GM18951 (cell line): ENCODE measurements at regions not wholly inside any gene's neighbourhood (a gene's known extent, or its start where the extent isn't known, plus 50 kb on each side); places are given as distances from the start of the nearest gene placed in this dataset.
"Not testable (repeated sequence)": the region's sequence is repeated elsewhere in the genome, so short reads cannot be mapped to it uniquely, and the experiment has no call there.

Experiments
- POLR2A ChIP-seq: IDR thresholded peaks from 4 replicates; pipeline ENCODE4 v1.6.1; 2011; ENCODE audit warnings: mild to moderate bottlenecking; ENCODE audit not compliant: insufficient read length, insufficient read depth; ENCODE audit errors: extremely low read depth
- in situ Hi-C: fragments of 300-500 bp; cut with MboI; formaldehyde crosslinking; loops from one replicate; pipeline ENCODE4 v1.12.0; 2022; ENCODE audit warnings: low sequenced_read_pairs, mixed read lengths, inconsistent platforms; ENCODE audit not compliant: unreplicated experiment

- no peak for TF ChIP-seq POLR2A
- in situ Hi-C loops, result no loop called here
These were observed 598.1 kb downstream of the GOLGA6L6 start for GRCh38 chr15:19943515-19943914.

- in situ Hi-C loops, result not testable (repeated sequence)
These were observed 638.3 kb downstream of the GOLGA6L6 start for GRCh38 chr15:19903281-19903680.

- in situ Hi-C loops, result not testable (repeated sequence)
These were observed 639.2 kb downstream of the GOLGA6L6 start for GRCh38 chr15:19902388-19902787.

DNA sequence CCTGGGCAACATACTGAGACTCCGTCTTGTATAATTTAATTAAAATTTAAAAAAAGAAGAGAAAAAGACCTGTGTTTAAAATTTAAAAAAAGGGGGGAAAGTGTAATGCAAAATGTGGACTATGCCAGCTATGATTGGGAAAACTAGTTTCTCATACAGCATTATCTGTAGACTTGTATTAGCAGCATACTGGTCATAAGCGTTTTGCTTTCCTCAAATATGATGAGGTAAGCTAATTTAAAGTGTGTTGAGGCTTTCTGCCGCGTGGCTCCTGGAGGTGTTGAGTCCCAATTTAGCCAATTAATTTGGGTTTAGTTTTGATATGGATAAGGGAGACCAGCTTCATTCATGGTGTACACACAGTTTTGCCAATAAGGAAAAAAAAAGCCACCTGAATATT lies 640.2 kb downstream of the GOLGA6L6 start:
- in situ Hi-C loops, result not testable (repeated sequence)

DNA sequence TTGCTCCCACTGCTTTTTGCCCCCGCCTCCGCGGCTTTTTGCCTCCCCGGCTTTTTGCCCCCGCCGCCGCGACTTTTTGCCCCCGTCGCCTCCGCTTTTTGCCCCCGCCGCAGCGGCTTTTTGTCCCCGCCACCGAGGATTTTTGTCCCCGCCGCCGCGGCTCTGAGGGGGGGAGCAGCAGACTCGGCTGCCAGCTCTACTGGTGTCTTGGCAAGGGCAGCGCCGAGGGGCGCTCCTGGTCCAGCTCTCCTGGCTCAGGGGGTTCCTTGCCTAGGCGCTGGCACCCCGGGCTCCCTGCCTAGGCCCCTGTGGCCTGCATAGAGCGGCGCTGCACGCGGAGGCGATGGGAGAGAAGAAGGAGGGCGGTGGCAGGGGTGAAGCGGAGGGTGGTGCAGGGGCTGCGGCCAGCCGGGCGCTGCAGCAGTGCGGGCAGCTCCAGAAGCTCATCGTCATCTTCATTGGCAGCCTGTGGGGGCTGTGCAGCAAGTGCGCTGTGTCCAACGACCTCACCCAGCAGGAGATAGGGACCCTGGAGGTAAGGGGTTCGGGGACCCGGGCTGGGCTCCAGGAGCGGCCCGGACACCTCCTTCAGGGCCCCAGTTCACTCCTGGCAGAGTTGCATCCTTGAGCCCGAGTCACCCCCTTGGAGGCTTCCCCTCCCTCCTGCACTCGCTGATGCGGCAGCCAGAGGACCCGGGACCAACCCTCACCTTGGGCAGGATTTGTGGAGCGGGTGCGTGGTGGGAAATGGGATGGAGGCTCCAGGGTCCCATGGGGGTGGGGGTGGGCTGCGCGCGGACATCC lies 642.4 kb downstream of the GOLGA6L6 start:
- in situ Hi-C loops, result no loop called here
- no peak for TF ChIP-seq POLR2A

- in situ Hi-C loops, result not testable (repeated sequence)
These were observed 652.8 kb downstream of the GOLGA6L6 start for GRCh38 chr15:19888811-19889210.

GRCh38 chr15:19844061-19844460 lies 697.5 kb downstream of the GOLGA6L6 start:
- in situ Hi-C loops, result not testable (repeated sequence)
